NCI-H2227 (cell line): ENCODE measurements at regions not wholly inside any gene's neighbourhood (a gene's known extent, or its start where the extent isn't known, plus 50 kb on each side); places are given as distances from the start of the nearest gene placed in this dataset.

ENCODE experiments used
- DNase-seq: peaks from one replicate; lab custom pipeline; 2025; ENCODE audit not compliant: unreplicated experiment; lab: John Stamatoyannopoulos, UW

DNA sequence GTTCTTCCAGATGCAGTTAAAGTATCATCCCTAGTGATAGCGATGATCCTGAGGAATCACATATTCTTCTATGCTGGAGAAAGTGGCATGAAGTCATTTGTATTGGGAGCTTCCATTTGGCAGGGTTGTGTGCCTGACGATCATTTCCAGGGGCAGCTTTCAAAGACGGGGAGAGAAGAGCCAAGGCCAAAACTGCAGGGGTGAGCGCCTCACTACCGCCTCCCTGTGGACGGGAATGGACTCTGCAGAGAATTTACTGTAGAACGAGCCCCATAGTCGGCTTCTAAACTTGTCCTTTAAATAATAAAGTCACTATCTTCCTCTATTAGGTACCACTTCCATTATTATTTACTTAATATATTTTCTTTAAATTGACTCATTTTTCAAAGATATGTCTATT lies 555.9 kb upstream of the TMEM132C start:
- no peak for DNase-seq

DNA sequence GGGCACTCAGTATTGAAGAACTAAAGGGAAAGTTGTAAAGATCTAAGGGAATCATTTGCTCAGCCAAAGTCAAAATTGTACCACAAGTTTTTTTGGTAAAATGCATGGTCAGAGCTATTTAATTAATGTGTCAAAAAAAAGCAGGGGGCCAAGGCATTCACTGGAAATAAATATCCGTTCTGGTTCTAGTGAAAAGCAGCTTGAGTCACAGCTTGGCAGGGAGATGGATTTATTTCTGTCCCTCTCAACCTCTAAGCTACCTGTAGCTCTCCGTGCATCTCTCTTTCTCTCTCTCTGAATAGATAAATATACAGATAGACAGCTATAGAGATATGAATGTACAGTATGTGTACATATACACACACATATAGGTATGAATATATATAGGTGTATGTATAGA lies 554.4 kb upstream of the TMEM132C start:
- DNase-seq: no peak

DNA sequence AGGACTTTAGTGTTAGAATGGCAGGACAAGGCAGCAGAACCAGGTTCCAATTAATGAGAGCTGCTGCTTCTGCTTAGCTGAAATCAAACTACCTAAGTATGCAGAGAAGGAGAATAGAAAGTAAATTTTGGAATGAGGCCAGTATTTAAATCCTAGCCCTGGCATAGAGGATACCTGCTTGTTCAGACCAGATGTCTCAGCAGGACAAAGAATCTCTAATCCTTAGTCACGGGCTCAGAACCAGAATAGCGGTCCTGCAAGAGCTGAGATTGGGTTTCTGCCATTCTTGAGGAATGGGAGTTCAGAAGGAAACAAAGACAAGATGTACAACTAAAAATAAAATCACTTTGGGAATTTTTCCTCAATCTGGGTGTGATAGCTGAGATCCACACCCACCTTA lies 550.8 kb upstream of the TMEM132C start:
- no peak for DNase-seq

GRCh38 chr12:127717278-127717677 lies 549.7 kb upstream of the TMEM132C start:
- DNase-seq: no peak

- DNase-seq: no peak
Observed at GRCh38 chr12:127720334-127720733, 546.6 kb upstream of the TMEM132C start.

GRCh38 chr12:127722611-127723010 lies 544.4 kb upstream of the TMEM132C start:
- no peak for DNase-seq

DNA sequence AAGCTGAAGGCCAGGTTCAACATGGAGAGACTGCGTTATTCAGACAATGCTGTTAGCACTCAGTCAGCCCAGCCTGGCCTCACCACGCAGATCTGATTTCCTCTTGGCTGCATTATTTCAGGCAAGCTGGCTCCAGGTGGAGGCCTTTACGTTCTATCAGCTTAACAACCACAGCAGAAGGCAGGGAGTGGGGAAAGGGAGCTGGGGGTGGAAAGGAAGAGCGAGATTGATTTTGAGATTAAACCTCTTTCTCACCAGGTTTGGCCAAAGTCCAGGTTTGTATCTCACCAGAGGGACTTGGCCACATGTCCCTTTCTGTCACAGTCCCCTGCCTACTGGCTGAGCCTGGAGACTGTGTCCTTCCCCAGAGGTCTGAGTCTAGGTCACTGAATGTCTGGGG lies 543.7 kb upstream of the TMEM132C start:
- no peak for DNase-seq

- DNase-seq: no peak
Observed at GRCh38 chr12:127726671-127727315, 540.2 kb upstream of the TMEM132C start.

DNA sequence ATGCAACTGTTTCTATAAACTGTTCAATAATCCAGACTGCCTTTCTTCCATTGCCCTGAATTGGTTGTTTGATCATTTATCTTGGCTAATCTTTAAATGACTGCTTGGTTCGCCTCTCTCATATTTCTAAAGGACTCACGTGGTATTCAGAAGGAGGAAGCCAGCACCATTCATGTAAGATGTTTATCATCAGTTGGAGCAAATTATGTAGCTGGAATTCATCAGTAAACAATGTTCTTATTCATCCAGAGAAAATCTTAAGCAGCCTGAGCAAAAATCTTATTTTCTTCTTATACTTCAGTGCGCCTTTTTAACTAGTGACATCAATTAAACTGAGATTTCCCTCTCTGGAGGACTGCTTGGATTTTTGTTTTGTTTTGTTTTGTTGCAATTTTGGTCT lies 538.7 kb upstream of the TMEM132C start:
- no peak for DNase-seq

- DNase-seq: no peak
Observed at GRCh38 chr12:127728729-127729128, 538.2 kb upstream of the TMEM132C start.

GRCh38 chr12:127729381-127729780 lies 537.6 kb upstream of the TMEM132C start:
- DNase-seq: no peak

DNA sequence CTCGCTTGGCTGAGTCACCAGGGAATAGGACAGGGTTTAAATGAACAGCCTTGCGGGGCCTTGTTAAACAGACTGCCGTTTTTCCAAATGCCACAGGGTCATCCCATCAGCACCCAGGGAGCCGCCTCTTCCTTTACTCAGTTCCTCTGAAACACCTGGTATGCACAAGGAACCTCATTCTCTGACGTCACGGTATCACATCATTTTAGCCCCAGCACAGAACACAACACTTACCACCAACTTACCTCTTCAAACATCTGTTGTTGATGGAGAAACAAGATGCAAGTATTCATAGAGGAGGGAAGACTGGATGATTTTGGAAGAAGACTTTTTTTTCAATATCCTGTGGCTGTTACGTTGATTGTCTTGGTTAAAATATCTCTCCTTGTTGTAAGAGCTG lies 535.3 kb upstream of the TMEM132C start:
- no peak for DNase-seq

- DNase-seq: no peak
Observed at GRCh38 chr12:127742231-127742630, 524.7 kb upstream of the TMEM132C start.

- no peak for DNase-seq
Observed at GRCh38 chr12:127745469-127746212, 521.3 kb upstream of the TMEM132C start.

DNA sequence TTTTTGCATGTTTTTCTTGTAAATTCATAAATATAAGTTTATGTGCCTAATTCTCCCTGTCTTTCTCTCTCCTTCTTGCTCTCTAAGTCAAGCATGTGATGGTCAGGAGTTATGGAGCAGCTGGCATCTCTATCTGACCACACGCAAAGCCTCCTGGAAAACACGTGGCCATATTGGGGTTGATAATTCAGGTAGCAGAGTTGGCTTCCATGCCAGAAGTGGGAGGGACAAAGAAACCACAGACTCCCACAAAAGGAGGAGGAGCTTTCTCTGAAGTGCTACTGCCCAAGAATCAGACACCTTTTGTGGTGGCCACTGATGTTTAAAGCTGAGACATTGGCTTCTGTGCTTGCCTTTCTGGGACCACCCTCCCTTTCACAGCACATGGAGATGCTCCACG lies 517.6 kb upstream of the TMEM132C start:
- no peak for DNase-seq

- DNase-seq: no peak
Observed at GRCh38 chr12:127750076-127750840, 516.7 kb upstream of the TMEM132C start.

GRCh38 chr12:127752802-127753201 lies 514.2 kb upstream of the TMEM132C start:
- DNase-seq: no peak

- DNase-seq: no peak
Observed at GRCh38 chr12:127760357-127760756, 506.6 kb upstream of the TMEM132C start.

GRCh38 chr12:127760996-127761395 lies 506.0 kb upstream of the TMEM132C start:
- no peak for DNase-seq

- DNase-seq: no peak
Observed at GRCh38 chr12:127761880-127762279, 505.1 kb upstream of the TMEM132C start.

- DNase-seq: no peak
Observed at GRCh38 chr12:127767656-127768055, 499.3 kb upstream of the TMEM132C start.

DNA sequence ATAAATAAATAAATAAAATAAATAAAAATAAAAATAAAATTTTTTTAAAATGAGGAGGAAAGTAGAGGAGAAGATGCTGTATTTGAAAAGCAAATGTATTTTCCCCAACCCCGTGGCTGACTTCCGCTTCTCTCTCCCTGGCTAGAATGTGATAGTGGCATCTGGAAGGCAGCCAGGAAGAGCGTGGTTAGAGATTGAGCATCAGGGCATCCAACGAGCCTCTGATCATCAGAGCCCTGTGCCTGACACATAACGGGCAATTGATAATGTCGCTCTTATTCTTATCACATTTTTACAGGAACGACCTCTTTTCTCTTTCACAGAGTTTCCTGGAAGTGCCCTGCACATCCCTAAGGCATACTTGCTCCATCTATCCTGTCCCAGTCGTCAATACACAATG lies 496.9 kb upstream of the TMEM132C start:
- DNase-seq: no peak
